ENCODE measurements at regions not wholly inside any gene's neighbourhood (a gene's known extent, or its start where the extent isn't known, plus 50 kb on each side); places are given as distances from the start of the nearest gene placed in this dataset.

- no peak for TF ChIP-seq CTCF (IDR thresholded peaks at IDR 0.05)
- TF ChIP-seq POLR2A (IDR thresholded peaks at IDR 0.05): no peak
These were observed 507.6 kb downstream of the PID1 start for GRCh38 chr2:228763379-228763981.

Data from Peyer's patch (tissue), 4 donors.